GM19395 (cell line): ENCODE measurements at regions not wholly inside any gene's neighbourhood (a gene's known extent, or its start where the extent isn't known, plus 50 kb on each side); places are given as distances from the start of the nearest gene placed in this dataset.
"Not testable (repeated sequence)": the region's sequence is repeated elsewhere in the genome, so short reads cannot be mapped to it uniquely, and the experiment has no call there.

ENCODE experiments used
- ATAC-seq: cut with Tn5 transposase; IDR thresholded peaks from one replicate; pipeline ENCODE4 v1.9.1; 2021; ENCODE audit warnings: mild to moderate bottlenecking, moderate library complexity; ENCODE audit not compliant: unreplicated experiment

DNA sequence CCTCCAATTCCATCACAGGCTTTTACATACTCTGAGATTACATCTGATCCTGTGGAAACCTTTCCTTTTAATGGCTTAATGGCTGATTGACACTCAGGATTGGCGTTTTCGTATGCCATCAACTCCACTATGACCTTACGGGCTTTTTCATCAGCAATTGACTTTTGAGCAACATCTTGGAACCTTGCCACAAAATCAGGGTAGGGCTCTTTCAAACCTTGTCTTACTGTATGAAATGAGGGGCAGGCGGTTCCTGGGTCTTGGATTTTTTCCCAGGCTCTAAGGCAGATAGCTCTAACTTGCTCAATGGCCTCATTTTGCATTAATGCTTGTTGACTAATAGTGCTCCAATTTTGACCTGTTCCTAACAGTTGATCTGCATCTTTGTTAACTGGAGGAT lies 250.9 kb upstream of the PRKCQ start:
- not testable (repeated sequence) for ATAC-seq

DNA sequence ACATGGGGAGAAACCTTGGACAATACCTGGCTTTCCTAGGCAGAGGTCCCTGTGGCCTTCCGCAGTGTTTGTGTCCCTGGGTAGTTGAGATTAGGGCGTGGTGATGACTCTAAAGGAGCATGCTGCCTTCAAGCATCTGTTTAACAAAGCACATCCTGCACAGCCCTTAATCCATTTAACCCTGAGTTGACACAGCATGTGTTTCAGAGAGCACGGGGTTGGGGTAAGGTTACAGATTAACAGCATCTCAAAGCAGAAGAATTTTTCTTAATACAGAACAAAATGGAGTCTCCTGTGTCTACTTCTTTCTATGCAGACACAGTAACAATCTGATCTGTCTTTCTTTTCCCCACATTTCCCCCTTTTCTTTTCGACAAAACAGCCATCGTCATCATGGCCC lies 244.7 kb upstream of the PRKCQ start:
- ATAC-seq = not testable (repeated sequence)

DNA sequence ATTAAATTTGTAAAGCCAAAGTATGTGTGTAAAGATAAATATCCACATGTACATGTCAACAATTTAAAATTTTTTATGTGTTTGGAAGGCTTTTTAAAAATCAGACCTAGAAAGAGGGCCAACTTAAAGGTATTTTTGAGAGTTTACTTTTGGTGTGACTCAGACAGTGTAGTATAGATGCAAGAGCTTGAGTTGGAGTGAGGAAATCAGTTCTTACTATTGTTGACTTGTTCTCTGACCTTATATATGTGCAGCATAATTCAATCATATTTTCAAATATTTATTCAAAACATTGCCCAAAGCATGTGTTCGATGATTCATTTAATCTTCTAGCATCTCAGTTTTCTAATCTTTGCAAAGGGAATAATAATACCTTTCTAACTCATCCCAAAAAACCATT lies 243.7 kb upstream of the PRKCQ start:
- ATAC-seq = no peak

DNA sequence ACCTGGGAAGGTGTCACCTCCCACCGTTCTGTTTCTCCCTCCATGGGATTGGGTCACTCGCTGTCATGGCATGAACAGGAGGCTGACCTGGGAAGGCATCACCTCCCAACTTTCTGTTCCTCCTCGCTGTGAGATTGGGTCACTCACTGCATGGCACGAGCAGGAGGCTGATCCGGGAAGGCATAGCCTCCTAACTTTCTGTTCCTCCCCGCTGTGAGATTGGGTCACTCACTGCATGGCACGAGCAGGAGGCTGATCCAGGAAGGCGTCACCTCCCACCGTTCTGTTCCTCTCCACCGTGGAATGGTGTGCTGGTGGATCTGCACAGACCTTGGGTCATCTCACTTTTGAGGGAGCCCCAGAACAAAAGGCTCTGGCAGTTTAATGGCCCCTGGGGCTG lies 239.2 kb upstream of the PRKCQ start:
- no peak for ATAC-seq

DNA sequence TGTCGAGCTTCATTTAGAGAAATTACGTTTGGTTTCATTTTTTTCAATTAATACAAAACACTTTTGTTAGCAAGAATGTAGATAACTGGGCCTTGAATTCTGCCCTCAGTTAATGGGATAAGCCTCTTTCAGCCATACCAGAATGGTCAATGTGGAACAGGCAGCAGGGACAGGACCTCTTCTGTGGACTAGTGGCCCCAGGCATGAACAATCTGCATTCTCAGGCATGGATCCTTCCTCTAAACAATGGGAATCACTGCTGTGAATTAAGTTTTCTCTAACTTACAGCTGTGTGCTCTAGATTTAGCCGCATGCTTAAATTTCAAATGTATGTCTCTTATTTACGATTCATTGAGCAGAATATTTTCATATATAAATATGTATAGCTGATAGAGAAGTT lies 237.7 kb upstream of the PRKCQ start:
- ATAC-seq = no peak

DNA sequence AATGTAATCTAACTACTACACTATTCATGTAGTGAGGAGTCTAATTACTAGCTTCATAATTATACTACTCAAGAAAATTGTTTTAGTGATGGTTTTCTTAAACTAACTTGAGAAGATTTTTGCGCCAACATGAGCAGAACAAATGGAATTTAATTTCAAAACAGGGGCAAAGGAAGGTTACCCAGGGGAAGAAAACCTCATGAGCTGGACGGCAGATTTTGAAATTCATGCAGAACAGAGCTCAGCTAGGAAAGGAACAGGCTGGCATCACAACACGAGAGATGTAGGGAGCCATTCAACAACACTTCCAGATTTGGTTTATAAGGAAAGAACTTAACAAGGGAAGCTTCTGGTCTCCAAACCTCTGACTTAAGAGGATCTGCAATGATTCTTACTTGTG lies 235.3 kb upstream of the PRKCQ start:
- ATAC-seq = no peak

DNA sequence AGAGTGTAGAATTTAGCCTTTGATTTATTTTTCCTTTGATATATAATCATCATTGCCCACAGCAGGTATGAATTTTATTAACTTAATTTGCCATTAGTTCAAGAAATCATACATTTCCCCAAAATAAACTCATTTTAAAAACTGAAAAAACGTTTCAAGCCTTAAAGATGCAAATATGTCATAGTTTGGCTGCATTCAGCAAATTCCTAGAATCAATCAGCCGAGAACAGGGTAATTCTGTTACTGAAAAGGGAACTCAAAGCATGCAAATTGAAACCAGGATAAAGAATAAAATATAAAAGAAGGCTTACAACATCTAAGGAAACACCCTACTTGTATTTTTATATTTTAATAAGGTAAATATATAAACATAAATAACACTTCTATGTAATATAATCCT lies 233.8 kb upstream of the PRKCQ start:
- no peak for ATAC-seq

DNA sequence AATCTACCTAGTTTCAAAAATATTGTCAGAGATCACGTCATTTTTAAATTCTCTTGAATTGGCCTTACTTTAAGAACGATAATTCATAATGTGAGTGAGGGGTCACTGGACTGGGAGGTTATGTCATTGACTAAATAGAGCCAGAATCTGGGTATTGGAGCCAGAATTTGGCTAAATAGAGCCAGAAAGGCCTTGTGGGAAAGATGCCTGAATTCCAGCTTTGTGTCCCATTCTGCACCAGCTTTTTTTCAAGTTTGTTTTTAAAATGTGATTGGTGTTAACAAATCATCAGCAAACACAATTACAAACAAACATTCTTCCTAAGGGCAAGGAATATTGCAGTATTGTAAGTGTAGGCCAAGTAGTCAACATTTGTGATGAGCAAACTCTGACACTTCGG lies 233.2 kb upstream of the PRKCQ start:
- no peak for ATAC-seq

DNA sequence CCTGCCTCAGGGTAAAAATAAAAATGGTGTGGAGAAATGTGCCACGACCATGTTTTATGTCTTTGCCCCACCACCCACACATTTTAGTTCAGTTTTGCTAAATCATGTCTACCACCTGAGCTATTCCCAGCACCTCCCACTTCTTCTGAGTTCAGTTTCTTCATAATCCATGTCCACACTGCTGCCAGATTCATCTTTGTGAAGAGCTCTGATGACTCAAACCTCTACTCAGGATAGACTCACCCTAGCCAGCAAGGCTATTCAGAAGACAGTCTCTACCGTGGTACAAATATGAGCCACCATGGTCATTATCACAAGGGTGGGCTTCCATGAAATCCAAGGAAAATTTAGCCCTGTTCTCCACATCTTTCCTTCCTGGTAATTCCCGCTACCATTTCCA lies 231.1 kb upstream of the PRKCQ start:
- no peak for ATAC-seq

DNA sequence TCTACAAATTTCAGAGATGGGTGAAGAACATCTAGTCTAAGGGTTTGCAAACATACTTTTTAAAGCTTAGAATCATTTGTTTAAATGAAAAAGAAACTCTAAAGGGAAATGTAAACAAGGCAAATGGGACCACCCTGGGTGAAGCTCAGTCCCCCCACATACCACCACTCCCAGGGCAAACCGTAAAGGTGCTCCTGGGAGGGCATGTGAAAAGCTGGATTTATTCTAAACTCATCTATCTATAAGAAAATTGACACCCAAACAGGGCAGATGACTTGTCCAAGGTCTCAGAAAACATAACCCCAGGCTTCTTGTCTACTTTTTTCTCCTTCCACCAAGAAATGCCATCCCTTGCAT lies 223.3 kb upstream of the PRKCQ start:
- ATAC-seq = no peak

DNA sequence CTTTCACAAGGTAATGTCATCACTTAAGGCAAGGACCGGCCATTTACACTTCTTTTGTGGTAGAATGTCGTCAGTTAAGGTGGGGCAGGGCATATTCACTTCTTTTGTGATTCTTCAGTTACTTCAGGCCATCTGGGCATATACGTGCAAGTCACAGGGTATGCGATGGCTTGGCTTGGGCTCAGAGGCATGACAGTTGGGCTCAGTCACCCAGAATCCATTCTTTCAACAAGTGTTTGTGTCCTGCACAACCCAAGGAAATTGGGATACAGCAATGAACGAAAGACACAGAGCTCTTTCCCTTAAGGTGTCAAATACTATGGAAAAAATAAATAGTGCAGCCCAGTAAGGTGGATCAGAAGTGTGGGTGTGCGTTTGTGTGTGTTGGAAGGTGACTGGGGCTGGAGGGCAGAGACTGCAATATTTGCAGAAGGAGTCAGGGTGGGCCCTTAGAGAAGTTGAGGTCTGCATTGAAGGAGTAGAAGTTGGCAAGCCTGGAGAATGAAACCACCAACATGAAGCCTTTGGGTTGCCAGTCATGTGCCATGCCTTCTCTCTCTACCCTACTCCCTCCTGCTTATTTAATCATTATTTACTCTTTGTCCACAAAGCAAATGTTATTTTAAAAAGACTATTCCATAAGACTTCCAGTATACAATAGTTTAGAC lies 222.8 kb upstream of the PRKCQ start:
- ATAC-seq = no peak

DNA sequence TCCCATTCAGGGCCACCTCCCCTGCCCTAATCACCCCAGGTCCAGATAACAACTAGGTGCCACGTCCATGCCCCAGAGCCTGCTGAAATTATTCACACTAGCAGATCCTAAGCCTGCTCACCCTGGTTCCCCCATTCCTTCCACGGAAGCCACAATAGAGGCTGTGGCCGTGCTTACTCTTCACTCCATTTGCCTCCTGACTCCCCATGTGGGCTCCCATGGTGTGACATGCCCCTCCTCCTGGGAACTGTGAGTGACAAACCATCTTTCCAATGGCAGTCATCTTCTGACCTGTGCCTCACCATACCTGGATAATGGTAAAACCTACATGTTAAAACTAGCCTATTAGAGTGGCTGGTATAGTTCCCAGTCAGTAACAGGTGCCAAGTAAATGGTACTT lies 216.2 kb upstream of the PRKCQ start:
- ATAC-seq = no peak

DNA sequence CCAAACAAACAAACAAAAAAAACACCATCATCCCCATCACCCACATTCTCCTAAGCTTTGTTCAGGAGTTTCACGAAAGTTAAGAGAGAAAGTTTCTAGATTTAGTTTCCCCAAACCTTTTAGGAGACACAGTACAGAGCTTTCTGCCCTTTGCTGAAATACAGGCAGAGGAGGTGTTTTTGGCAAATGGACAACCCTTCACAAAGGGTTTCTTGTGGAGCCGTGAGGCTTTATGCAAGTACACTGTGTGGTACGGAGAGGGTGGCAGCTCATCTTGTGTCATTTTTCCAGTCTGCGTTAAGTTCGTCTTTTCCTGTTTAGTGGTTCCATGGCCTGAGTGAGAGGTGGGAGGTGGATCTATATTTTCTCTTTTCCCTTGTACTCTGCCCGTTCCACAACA lies 215.5 kb upstream of the PRKCQ start:
- ATAC-seq = no peak

DNA sequence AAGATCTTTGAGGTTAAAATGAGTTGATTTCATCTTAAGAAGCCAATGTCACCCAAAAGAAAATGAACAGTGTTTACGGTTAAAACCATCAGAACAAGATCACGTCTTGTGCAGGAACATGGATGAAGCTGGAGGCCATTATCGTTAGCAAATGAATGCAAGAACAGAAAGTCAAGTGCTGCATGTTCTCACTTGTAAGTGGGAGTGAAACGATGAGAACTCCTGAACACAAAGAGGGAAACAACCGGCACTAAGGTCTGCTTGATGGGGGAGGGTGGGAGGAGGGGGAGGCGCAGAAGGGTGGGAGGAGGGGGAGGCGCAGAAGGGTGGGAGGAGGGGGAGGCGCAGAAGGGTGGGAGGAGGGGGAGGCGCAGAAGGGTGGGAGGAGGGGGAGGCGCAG lies 214.8 kb upstream of the PRKCQ start:
- ATAC-seq = not testable (repeated sequence)

DNA sequence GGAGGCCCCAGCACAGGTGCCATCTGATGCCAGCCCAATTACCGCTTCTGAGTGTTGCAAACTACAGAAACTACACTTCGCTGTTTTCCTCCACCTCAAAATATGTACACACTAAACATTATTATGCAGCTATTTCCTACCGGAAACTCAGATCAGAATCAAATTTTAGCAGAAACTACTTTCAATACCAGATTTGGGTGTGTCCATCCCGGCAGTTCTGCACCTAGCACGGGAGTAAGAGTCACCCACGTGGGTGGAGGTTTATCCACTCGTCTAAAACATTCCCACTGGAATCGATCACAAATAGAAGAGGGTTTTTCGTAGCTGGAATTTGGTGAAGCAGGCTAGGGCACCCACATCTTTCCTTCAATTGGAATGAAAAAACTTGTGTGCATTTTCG lies 214.4 kb upstream of the PRKCQ start:
- ATAC-seq = no peak

DNA sequence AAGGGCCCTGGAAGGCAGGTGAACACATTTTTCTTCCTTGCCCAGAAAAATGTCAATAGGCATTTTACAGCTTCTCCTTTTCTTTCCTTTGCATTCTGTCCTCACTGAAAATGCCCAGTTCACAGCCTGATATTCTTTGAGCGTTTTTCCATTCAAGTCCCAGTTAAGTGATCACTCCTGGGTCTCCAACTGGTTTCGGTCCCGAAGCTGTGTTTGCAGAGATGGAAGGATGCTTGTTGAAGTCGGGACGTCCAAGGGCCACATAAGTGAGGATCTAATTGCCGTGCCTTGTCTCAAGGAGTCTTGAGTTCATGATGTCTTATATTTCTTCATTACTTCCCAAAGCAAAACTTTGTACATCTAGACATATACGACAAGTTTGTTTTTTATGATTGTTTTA lies 208.7 kb upstream of the PRKCQ start:
- ATAC-seq = no peak

DNA sequence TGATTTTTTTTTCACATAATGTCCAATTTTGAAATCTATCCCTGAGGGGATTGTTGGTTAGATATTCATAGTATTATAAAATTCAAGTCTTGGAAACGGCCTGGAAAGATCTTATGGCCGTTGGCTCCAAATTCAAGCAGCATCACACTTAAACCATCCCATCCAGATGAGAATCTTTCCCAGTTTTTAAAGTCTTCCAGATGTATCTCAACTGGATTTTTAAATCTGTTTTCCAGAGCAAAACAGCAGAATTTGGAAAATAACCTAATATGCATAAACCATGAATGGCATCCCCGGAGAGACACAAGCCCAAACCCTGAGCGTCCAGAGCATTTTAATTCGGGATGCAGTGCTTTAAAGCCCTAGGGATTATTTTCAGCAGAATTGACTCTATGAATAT lies 208.2 kb upstream of the PRKCQ start:
- ATAC-seq = no peak

DNA sequence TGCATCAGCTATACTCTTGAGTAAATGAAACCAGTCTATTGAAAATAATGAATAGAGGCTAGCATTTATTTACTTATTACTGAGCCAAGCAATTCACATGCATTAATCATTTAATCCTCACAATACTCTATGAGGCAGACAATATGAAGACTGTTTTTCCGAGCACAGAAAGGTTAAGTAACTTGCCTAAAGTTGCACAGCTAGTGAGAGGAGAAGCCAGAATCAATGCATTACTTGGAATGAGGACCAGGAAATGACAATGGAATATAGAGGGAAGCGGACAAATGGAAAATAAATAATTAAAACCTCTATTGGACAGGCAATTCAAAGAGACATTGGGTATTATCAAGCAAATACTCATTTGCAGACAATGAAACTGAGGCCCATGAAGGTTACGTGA lies 207.6 kb upstream of the PRKCQ start:
- no peak for ATAC-seq

DNA sequence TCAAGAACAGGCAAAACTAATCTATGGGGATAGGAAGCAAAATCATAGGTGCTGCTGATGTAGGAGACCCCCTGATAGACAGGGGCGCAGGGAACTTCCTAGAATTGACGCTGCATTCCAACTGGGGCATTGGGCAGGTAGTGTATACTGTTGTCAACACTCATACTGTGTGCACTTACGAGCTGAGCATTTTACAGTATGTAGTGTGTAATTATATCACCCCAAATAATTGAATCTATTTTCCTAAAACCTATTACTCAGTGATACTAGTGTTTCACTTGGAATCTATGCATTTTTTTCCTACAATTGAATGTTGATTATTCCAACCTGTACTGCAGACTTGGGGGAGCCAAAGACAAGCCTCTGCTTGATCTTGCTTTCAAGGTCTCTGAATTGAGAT lies 207.0 kb upstream of the PRKCQ start:
- ATAC-seq = no peak

DNA sequence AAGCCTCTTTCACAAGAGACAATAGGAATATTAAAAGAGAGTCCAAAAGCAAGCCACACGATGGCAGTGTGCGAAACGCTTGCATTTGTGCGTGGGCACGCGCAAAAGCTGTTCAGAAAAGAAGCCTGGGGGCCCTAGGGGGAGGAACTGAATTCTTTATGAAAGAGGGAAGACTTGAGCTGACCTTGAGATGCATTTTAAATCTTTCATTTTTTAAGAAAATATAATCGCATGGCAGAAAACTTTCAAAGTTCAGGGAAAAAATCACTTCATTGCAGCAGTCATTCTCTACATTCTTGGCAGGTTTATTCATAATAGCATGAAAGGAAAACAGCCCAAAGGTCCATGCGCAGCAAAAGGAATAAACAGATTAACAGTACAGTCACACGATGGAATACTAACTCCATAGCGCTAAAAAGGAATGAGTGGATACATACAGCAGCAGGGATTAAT lies 206.5 kb upstream of the PRKCQ start:
- no peak for ATAC-seq

DNA sequence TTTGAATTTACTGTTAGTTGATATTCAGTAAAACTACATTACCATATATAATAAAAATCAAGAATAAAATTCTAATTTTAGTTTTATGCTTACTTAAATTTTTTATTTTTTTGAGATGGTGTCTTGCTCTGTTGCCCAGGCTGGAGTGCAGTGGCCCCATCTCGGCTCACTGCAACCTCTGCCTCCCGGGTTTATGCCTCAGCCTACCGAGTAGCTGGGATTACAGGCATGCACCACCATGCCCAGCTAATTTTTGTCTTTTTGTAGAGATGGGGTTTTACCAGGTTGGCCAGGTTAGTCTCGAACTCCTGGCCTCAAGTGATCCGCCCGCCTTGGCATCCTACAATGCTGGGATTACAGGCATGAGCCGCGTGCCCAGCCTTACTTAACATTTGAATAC lies 204.4 kb upstream of the PRKCQ start:
- ATAC-seq = not testable (repeated sequence)

DNA sequence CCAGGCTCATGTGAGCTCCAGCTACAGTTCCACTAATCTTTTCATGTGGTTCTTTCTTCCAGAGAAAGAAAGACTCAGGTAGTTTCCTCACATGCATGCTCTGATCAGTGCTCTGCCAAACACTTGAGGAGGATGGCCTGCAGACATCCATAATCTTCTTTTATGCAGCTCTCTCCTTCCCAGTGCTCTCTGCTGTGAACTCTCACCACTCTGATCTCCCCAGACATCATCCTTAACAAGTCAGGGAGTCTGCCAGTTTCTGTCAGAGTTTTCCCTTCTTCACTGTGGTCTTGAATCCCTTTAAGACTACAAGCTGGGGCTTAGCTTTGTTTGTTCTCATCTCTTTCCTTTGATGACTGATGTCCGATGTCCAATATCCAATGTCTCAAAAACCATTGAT lies 203.4 kb upstream of the PRKCQ start:
- ATAC-seq = no peak

DNA sequence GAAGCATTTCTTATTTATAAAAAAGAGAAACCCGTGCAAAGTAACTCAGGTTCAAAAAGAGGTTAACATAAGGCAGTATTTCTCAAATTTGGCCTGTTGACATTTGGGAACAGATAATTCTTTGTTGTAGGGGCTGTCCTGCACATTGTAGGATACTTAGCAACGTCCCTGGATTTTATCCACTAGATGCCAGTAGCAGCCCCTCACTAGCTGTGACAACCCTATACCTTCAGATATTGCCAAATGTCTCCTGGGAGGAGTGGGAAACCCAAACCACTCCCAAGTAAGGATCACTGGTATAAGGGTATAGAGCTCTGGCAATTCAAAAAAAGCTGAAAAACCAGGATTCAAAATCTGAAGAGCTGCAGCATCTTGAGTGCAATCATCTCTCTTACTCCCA lies 202.3 kb upstream of the PRKCQ start:
- no peak for ATAC-seq
